Retina (tissue), 1 donor: ENCODE measurements at regions not wholly inside any gene's neighbourhood (a gene's known extent, or its start where the extent isn't known, plus 50 kb on each side); places are given as distances from the start of the nearest gene placed in this dataset.
A peak's percentile ranks its signal among the peaks of the same experiment; 100 is the strongest.

Source experiments
- DNase-seq: peaks from one replicate; pipeline ENCODE4 v3.0.0-alpha.2; 2016

GRCh38 chr7:53539558-53539957 lies 504.1 kb downstream of the POM121L12 start:
- no peak for DNase-seq

DNA sequence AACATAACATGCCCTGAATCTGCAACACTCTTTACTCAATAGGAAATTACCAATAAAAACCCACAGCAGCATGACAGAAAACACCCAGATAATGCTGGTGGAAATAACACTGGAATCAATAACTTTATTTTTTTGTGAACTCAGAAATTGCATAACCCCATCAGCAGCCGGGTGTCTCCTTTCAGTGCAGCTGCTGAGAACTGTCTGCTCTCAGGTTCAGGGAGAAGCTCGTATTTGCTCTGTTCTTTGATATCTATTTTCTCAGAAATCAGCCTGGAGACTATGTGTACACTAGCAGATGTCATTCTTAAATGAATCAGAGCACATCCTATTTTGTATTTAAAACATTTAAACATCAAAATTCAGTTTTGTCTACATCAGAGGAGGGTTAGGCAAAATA lies 506.0 kb downstream of the POM121L12 start:
- peak; percentile 32 for DNase-seq

- no peak for DNase-seq
Observed at GRCh38 chr7:53542157-53542556, 506.7 kb downstream of the POM121L12 start.
